Upper lobe of left lung (tissue), 4 donors: ENCODE measurements at regions not wholly inside any gene's neighbourhood (a gene's known extent, or its start where the extent isn't known, plus 50 kb on each side); places are given as distances from the start of the nearest gene placed in this dataset.

ENCODE experiments used
- CTCF ChIP-seq, 6 experiments: fragments of 450-650 bp in 4 of 6; fragments of 200-600 bp in 2 of 6; sonication (generic) in 2 of 6; IDR thresholded peaks; one replicate each; pipeline ENCODE4 v1.5.1; 2016 to 2019; ENCODE audit warnings: antibody characterized with exemption in 6 of 6
- POLR2AphosphoS5 ChIP-seq, 2 donors: sonication (generic); formaldehyde crosslinking; IDR thresholded peaks; one replicate each; pipeline ENCODE4 v1.5.1; 2017; ENCODE audit warnings: antibody characterized with exemption in 2 of 2

GRCh38 chr15:38164061-38164460 lies 88.6 kb upstream of the SPRED1 start:
- TF ChIP-seq CTCF (IDR thresholded peaks at IDR 0.05) (no peak), POLR2AphosphoS5 (IDR thresholded peaks at IDR 0.05) (no peak)
